KG1 (cell line): ENCODE measurements at regions not wholly inside any gene's neighbourhood (a gene's known extent, or its start where the extent isn't known, plus 50 kb on each side); places are given as distances from the start of the nearest gene placed in this dataset.
"Not testable (repeated sequence)": the region's sequence is repeated elsewhere in the genome, so short reads cannot be mapped to it uniquely, and the experiment has no call there.

Experiments used
- DNase-seq: peaks from one replicate; lab custom pipeline; 2025; lab: John Stamatoyannopoulos, UW

- DNase-seq = no peak
Measured at GRCh38 chr2:40043641-40044040, 264.6 kb upstream of the THUMPD2 start.

DNA sequence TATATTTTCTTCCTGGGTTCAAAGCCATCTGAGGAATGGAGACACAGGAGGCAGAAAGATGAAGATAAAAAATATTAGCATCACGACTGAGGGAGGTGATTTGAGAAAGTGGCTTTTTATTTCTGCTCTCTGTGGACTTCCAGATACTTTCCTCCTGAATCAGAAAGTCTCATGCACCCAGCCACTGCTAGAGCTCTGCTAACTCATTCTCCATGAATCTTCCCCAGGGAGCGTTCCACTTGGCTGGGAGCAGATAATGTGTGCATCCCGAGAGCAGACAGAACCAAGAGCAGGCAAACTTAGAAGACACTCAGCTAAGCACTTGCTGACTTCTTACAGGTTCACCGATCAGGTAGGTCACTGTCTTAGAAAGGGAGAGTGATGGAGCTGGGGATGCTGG lies 264.1 kb upstream of the THUMPD2 start:
- DNase-seq = no peak

DNA sequence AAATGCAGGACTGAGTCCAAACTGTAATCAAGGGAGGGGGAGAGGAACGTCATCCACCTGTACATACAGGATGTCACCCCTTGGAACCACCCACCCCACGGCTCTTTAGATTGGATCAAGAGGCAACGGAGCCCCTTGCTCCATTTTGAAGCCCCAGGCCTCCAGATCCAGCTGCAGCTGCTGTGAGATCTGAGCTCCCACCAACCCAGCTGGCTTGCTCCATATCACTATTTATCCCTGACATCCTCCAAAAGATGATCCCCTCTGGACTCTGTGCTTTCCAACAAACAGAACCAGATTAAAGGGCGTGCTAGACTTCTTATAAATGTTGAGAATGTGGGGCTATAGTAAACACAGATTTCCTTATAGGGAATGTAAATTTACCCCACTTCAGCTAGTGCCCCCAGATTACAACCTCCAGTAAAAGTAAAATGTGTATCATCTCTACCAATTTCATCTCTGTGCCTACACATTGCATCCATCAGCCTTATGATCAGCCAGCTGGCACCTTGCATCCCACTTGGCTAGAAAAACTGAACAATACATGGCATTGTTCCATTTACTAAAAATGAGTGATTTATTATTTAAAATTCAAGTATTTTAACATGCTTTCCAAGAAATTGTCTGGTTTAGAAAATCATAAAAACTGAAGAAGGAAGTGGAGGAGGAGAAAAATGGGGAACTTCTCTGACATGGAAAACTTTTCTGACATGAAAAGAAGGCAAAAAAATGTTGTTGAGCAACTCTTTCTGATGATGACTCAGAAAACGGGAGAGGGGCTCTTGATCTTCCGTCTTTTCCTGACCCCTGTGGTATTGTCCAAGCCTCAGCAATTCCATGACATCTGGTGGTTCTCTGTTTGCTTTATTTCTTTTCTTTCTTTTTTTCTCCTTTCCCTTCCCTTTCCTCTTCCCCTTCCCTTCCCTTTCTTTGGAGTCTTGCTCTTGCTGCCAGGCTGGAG lies 262.6 kb upstream of the THUMPD2 start:
- DNase-seq = no peak

DNA sequence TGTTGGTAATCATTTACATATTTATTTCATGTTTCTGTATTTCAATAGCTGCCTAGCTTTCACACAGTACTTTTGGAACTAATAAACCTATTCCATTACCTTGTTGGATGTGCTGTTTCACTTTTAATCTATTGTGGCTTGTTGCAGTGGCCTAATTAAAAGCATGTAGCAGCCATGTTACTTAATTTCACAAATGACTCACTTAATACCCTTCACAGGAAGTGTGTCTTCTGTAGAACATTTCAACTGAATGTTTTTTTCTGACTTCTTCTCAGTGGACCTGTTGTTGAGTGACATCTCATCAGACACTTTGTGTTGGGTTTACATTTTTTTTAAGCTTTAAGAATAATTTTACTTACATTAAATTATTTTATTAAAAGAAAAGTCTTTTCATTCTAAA lies 260.5 kb upstream of the THUMPD2 start:
- DNase-seq = no peak

DNA sequence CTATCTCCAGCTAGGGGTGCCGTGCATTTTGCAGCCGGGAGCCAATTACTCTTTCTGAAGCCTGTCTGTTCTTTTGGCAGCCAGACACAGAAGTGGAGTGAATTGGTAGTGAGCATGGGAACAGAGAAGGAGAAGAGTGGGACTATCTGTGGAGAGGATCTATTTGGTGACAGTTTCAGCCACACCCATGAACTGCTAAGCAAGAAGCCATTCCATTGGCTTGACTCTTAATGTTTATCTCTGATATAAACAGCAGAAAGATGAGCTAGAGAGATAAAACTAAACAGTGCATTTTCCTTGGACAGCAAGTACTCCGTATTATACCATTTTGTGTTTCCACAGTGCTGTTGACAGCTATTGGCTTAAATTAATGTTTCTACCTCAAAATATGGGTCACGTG lies 259.6 kb upstream of the THUMPD2 start:
- no peak for DNase-seq

DNA sequence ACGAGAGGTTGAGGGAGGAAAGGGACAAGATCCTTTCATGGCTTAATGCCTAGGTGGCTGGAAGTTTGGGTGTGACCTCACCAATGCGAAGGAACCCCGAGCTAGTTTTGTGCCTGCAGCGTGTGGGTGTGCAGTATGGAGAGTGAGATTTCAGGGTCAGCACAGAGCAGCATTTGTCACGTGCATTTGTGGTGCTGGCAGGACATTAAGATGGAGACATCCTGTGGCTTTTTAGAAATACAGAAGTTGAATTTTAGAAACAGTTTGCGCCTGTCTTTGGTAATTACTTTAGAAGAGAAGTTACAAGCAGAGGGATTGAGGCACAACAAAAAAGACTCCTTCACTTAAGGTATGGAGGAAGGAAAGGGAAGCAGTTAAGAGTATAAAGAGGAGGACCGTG lies 258.2 kb upstream of the THUMPD2 start:
- DNase-seq = peak; percentile 23

GRCh38 chr2:40036241-40036640 lies 257.2 kb upstream of the THUMPD2 start:
- no peak for DNase-seq

- DNase-seq = no peak
Measured at GRCh38 chr2:40034801-40035200, 255.7 kb upstream of the THUMPD2 start.

- no peak for DNase-seq
Measured at GRCh38 chr2:40034198-40034597, 255.1 kb upstream of the THUMPD2 start.

DNA sequence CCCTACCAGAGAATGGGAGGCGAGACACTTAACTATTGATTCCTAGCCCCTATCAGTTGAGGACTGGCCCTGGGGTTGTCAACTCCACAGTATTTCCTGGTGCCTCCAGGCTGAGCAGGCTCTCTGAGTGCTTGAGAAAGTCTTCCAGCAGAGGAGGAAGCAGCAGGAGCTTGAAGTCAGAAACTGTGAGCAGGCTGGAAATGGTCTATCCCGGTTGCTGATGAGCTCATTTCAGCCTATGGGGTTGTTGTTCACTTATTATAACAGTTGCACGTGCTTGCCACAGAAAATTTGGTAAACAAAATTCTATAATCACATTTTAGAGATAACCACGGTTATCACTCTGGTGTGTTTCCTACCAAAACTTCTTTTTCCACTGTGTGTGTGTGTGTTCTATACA lies 254.7 kb upstream of the THUMPD2 start:
- no peak for DNase-seq

GRCh38 chr2:40032650-40033319 lies 253.7 kb upstream of the THUMPD2 start:
- no peak for DNase-seq

DNA sequence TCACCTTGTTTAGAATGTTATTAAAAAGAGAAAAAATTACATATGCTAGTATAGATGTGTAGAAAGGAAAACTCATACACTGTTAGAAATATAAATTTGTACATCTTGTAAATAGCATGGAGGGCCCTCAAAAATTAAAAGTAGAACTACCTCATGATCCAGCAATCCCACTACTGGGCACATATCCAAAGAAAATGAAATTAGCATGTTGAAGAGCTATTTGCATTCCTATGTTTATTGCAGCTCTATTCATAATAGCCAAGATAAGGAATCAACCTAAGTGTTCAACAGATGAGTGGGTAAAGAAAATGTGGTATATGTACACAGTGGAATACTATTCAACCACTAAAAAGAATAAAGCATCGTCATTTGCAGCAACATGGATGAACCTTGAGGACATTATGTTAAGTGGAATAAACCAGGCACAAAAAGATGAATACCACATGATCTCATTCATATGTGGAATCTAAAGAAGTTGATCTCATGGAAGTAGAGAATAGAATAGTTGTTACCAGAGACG lies 251.5 kb upstream of the THUMPD2 start:
- DNase-seq = no peak

DNA sequence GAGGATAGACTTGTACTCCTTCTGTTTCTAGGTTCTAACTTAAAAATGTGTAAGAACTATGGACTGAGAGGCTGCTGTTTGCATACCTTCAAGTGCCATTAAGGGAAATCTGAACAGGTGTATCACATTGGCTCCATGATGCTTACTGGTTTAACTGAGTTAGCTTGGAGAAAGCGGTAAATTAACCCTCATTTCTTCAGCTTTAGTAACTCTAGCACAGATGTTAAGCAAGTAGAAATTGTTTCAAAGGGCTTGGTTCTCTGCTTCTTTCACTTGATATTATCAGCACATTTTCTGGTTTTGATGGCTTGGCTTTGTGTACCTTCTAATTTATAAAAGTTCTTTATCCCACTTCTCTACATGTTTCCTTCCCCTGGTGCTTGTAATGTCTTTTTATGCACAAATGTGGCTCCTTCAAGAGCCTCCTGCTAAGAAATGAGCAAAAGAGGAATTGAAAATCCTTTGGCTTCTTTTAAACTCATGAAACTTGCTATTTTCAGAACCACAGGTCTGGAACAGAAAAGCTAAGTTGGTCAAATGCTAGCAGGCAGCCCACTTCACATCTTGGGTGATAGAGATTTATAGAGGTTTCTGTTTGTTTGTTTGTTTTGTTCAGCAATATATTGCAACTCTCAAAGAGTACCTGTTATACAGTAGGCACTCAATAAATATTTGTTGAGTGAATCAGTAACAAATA lies 249.9 kb upstream of the THUMPD2 start:
- DNase-seq = no peak

GRCh38 chr2:40027968-40028367 lies 248.9 kb upstream of the THUMPD2 start:
- no peak for DNase-seq

DNA sequence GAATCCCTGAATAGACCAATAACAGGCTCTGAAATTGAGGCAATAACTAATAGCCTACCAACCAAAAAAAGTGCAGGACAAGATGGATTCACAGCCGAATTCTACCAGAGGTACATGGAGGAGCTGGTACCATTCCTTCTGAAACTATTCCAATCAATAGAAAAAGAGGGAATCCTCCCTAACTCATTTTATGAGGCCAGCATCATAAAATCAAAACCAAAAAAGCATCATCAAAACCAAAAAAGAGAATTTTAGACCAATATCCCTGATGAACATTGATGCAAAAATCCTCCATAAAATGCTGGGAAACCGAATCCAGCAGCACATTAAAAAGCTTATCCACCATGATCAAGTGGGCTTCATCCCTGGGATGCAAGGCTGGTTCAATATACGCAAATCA lies 246.2 kb upstream of the THUMPD2 start:
- not testable (repeated sequence) for DNase-seq

GRCh38 chr2:40020997-40021396 lies 241.9 kb upstream of the THUMPD2 start:
- no peak for DNase-seq

- DNase-seq = no peak
Measured at GRCh38 chr2:40016151-40016885, 237.3 kb upstream of the THUMPD2 start.

- not testable (repeated sequence) for DNase-seq
Measured at GRCh38 chr2:40013962-40014361, 234.9 kb upstream of the THUMPD2 start.

DNA sequence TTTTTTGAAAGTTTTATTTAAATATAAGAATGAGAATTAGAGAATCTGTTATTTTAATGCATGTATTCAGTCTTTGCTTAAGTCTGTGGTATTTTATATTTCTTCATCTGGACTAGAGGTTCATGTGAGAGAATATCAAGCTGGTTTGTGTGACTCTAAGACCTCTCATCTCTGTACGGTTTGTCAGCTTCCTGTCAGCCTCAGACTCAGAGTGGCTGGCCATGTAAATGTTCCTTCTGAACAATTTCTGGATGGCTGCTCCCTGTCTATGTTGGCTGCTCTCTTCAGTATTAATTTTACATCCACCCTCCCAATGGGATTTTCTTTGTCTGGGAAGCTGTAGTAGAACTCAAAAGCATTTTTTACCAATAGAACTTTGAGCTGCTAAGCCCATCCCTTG lies 225.3 kb upstream of the THUMPD2 start:
- no peak for DNase-seq

- DNase-seq = no peak
Measured at GRCh38 chr2:40002339-40002738, 223.3 kb upstream of the THUMPD2 start.

GRCh38 chr2:39999864-40000263 lies 220.8 kb upstream of the THUMPD2 start:
- no peak for DNase-seq

- no peak for DNase-seq
Measured at GRCh38 chr2:39998617-39999016, 219.6 kb upstream of the THUMPD2 start.
